Caco-2 (cell line): ENCODE measurements at regions not wholly inside any gene's neighbourhood (a gene's known extent, or its start where the extent isn't known, plus 50 kb on each side); places are given as distances from the start of the nearest gene placed in this dataset.
"Not testable (repeated sequence)": the region's sequence is repeated elsewhere in the genome, so short reads cannot be mapped to it uniquely, and the experiment has no call there.

Experiments used
- BruUV-seq: library from RNA; stranded (reverse); fragments of 400-500 nt; replicated peaks from 2 replicates; lab custom pipeline; 2021; lab: Mats Ljungman, UMichigan
- CTCF ChIA-PET: fragments of 300-600 bp; sonication (Branson Sonifier 250); formaldehyde crosslinking; loops from one replicate; lab custom pipeline; 2022; ENCODE audit warnings: antibody characterized with exemption; lab: Charles Lee
- POLR2A ChIA-PET: fragments of 300-600 bp; sonication (Branson Sonifier 250); formaldehyde crosslinking; loops from one replicate; lab custom pipeline; 2022; ENCODE audit warnings: antibody characterized with exemption; lab: Charles Lee
- DNase-seq, 2 experiments: peaks; one replicate each; pipeline versions ENCODE4 v3.0.0 to v3.0.0-alpha.2; 2020 to 2022
- H3K27me3 ChIP-seq: replicated peaks from 2 replicates; pipeline ENCODE4 v1.6.0; 2011; ENCODE audit warnings: low read length; ENCODE audit not compliant: control insufficient read depth, insufficient read depth
- H3K36me3 ChIP-seq: 2 replicates; pipeline ENCODE4 v1.5.1; 2011; ENCODE audit warnings: low read length; ENCODE audit not compliant: control insufficient read depth, insufficient read depth
- H3K4me1 ChIP-seq: fragments of 250-450 bp; sonication (Bioruptor Pico); 2 replicates; pipeline ENCODE4 v1.5.1; 2020; ENCODE audit warnings: mild to moderate bottlenecking
- H3K4me3 ChIP-seq: 2 replicates; pipeline ENCODE4 v1.5.1; 2011; ENCODE audit warnings: low read depth, mild to moderate bottlenecking, control low read depth, low read length
- H3K9me3 ChIP-seq: fragments of 250-450 bp; sonication (Bioruptor Pico); 2 replicates; pipeline ENCODE4 v1.5.1; 2020; ENCODE audit warnings: mild to moderate bottlenecking, moderate library complexity
- H3K27ac Mint-ChIP-seq: one replicate; pipeline ENCODE4 v1.8.0; 2022; ENCODE audit warnings: mixed read lengths; ENCODE audit not compliant: unreplicated experiment
- H3K27me3 Mint-ChIP-seq: one replicate; pipeline ENCODE4 v1.8.0; 2022; ENCODE audit warnings: mixed read lengths; ENCODE audit not compliant: insufficient read depth, unreplicated experiment
- H3K36me3 Mint-ChIP-seq: one replicate; pipeline ENCODE4 v1.8.0; 2022; ENCODE audit warnings: mild to moderate bottlenecking, mixed read lengths; ENCODE audit not compliant: insufficient read depth, unreplicated experiment
- H3K4me1 Mint-ChIP-seq: one replicate; pipeline ENCODE4 v1.8.0; 2022; ENCODE audit warnings: low read depth, mixed read lengths; ENCODE audit not compliant: unreplicated experiment
- H3K4me3 Mint-ChIP-seq: one replicate; pipeline ENCODE4 v1.8.0; 2022; ENCODE audit warnings: mild to moderate bottlenecking, moderate library complexity, mixed read lengths; ENCODE audit not compliant: unreplicated experiment
- H3K9me3 Mint-ChIP-seq: one replicate; pipeline ENCODE4 v1.8.0; 2022; ENCODE audit warnings: mixed read lengths; ENCODE audit not compliant: unreplicated experiment
- intact Hi-C: fragments of 100-400 bp; cut with micrococcal nuclease; formaldehyde crosslinking; loops from one replicate; pipeline ENCODE4 v1.10.0; 2022; ENCODE audit not compliant: unreplicated experiment
- TF ChIP-seq, protein P1 (sequence below), 2 experiments: fragments of 200-600 bp in 1 of 2; IDR thresholded peaks; 1 replicate in 1 of 2; 2 replicates in 1 of 2; pipeline versions ENCODE4 v1.5.1 to v1.8.0; 2011 to 2022; ENCODE audit warnings: antibody characterized with exemption in 1 of 2, control low read depth in 1 of 2, inconsistent platforms in 1 of 2, low read depth in 1 of 2, low read length in 1 of 2, mild to moderate bottlenecking in 1 of 2, moderate library complexity in 1 of 2; ENCODE audit not compliant: insufficient read depth in 1 of 2, severe bottlenecking in 1 of 2, unreplicated experiment in 1 of 2

DNA sequence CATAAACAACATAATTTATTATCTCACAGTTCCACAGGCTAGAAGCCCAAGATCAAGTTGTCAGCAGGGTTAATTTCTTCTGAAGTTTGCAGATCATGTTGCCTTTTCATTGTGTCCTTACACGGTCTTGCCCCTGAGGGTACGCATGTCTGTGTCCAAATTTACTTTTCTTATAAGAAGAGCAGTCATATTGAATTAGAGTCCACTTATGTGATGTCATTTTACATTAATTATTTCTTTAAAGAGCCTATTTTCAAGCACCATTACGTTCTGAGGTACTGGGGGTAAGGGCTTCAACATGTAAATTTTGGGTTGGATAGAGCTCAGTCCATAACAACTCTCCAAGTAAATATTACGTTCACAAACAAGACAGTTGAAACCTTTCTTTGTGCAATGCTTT lies 236.6 kb upstream of the OR4E1 start:
- no peaks in the 10 kb centered on the region for H3K4me1 ChIP-seq
- H3K27ac Mint-ChIP-seq = no peak overlapping the region
- POLR2A ChIA-PET = no interaction called here
- H3K9me3 Mint-ChIP-seq = no peaks in the 10 kb centered on the region
- peaks cover 6% of the 10 kb centered on the region for H3K27me3 Mint-ChIP-seq
- H3K36me3 ChIP-seq = no peaks in the 10 kb centered on the region
- H3K27me3 ChIP-seq = no peaks in the 10 kb centered on the region; the same call in none of the 2 replicates
- BruUV-seq = no TSS peak
- CTCF ChIA-PET = no interaction called here
- no peak overlapping the region for H3K4me3 Mint-ChIP-seq
- no peaks in the 10 kb centered on the region for H3K9me3 ChIP-seq
- TF ChIP-seq, protein P1, sequence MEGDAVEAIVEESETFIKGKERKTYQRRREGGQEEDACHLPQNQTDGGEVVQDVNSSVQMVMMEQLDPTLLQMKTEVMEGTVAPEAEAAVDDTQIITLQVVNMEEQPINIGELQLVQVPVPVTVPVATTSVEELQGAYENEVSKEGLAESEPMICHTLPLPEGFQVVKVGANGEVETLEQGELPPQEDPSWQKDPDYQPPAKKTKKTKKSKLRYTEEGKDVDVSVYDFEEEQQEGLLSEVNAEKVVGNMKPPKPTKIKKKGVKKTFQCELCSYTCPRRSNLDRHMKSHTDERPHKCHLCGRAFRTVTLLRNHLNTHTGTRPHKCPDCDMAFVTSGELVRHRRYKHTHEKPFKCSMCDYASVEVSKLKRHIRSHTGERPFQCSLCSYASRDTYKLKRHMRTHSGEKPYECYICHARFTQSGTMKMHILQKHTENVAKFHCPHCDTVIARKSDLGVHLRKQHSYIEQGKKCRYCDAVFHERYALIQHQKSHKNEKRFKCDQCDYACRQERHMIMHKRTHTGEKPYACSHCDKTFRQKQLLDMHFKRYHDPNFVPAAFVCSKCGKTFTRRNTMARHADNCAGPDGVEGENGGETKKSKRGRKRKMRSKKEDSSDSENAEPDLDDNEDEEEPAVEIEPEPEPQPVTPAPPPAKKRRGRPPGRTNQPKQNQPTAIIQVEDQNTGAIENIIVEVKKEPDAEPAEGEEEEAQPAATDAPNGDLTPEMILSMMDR (IDR thresholded peaks at IDR 0.05; ENCODE audit: insufficient read depth in 1 of 2, low read depth in 1 of 2, low read length in 1 of 2, severe bottlenecking in 1 of 2, unreplicated experiment in 1 of 2) = no peak
- no peak for DNase-seq
- intact Hi-C loops = no loop called here
- no peaks in the 10 kb centered on the region for H3K36me3 Mint-ChIP-seq
- no peaks in the 10 kb centered on the region for H3K4me1 Mint-ChIP-seq
- no peak overlapping the region for H3K4me3 ChIP-seq

DNA sequence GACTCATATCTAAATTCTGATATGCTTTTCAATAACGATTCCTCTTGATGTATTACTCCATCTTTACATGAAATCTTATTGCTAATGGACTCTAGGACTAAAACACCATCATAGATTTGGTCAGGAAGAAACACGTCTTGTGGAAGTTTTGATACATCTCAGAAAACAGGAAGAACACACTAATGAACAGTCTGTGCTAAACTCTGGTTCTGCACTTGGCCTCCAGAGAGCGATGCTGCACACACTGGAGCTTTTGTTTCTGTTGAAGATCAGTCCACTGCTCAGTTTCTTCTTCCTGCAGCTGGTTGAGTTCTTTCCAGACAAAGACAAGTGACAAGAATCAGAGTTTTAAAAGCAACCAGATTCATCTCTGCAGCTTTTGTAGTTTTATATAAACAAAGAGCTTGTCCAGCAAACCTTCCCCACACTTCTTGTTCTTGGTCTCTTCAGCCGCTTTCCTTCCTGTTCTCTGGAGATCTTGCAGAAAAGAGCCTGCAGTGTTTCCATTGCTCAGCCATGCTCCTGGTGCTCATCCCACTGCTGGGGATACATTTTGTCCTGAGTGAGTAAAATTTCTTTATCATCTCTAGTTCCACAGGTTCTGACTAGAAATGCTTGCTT lies 229.1 kb upstream of the OR4E1 start:
- TF ChIP-seq, protein P1 (IDR thresholded peaks at IDR 0.05; ENCODE audit: insufficient read depth in 1 of 2, low read depth in 1 of 2, low read length in 1 of 2, severe bottlenecking in 1 of 2, unreplicated experiment in 1 of 2) = no peak
- H3K9me3 Mint-ChIP-seq = no peaks in the 10 kb centered on the region
- no peaks in the 10 kb centered on the region for H3K4me1 Mint-ChIP-seq
- H3K36me3 Mint-ChIP-seq = no peaks in the 10 kb centered on the region
- ChIA-PET POLR2A (no interaction called here), CTCF (no interaction called here)
- H3K4me3 ChIP-seq = no peak overlapping the region
- BruUV-seq = no TSS peak
- no peaks in the 10 kb centered on the region for H3K4me1 ChIP-seq
- no peak overlapping the region for H3K27ac Mint-ChIP-seq
- no peak overlapping the region for H3K4me3 Mint-ChIP-seq
- H3K27me3 Mint-ChIP-seq = no peaks in the 10 kb centered on the region
- DNase-seq = no peak
- intact Hi-C loops = no loop called here
- no peaks in the 10 kb centered on the region for H3K9me3 ChIP-seq
- no peaks in the 10 kb centered on the region for H3K36me3 ChIP-seq
- no peaks in the 10 kb centered on the region; the same call in none of the 2 replicates for H3K27me3 ChIP-seq

DNA sequence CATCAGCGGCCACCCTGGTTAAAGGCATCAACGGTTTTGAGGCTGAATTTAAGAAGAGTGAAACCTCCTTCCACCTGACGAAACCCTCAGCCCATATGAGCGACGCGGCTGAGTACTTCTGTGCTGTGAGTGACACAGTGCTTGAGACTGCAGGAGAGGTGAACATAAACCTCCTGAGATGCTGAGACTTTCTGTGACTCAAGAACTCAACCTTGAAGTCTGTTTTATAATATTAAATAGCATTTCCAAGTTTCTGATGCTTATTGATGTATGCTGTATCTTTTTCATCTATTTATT lies 221.2 kb upstream of the OR4E1 start:
- H3K36me3 Mint-ChIP-seq, H3K4me3 Mint-ChIP-seq, H3K27me3 ChIP-seq, DNase-seq, H3K27ac Mint-ChIP-seq, H3K4me3 ChIP-seq, H3K4me1 Mint-ChIP-seq, CTCF ChIA-PET, H3K9me3 ChIP-seq, POLR2A ChIA-PET, H3K36me3 ChIP-seq, BruUV-seq, H3K9me3 Mint-ChIP-seq, intact Hi-C loops, H3K4me1 ChIP-seq: not testable (repeated sequence)
- H3K27me3 Mint-ChIP-seq = peaks cover 12% of the 10 kb centered on the region
